Activated gamma-delta T cell treated with Interleukin-2 at 50 U/mL for 16 hours (primary cell): ENCODE measurements at regions not wholly inside any gene's neighbourhood (a gene's known extent, or its start where the extent isn't known, plus 50 kb on each side); places are given as distances from the start of the nearest gene placed in this dataset.

Experiments used
- DNase-seq: peaks from one replicate; pipeline ENCODE4 v3.0.0-alpha.2; 2020

GRCh38 chr20:39523405-39523804 lies 561.3 kb downstream of the DHX35 start:
- DNase-seq, result no peak

DNA sequence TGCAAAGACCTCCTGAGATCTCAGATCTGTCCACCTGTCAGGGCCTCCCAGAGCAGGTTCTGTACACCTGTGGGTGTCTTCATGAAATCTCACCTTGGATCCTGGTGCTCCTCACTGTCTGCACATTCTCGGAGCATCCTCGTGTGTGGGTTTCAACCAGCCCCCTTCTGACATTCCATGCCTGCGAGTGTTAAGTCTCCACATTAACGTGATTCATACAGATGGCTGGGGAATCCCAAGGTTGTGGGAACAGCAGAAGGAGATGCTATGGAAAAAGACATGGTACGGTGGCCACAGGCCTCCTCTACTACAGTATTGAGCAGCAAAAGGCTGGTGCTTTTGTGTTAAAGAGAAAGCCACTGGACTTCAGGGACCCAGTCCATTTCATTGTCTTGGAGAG lies 556.5 kb downstream of the DHX35 start:
- no peak for DNase-seq

GRCh38 chr20:39516964-39517363 lies 554.8 kb downstream of the DHX35 start:
- no peak for DNase-seq

DNA sequence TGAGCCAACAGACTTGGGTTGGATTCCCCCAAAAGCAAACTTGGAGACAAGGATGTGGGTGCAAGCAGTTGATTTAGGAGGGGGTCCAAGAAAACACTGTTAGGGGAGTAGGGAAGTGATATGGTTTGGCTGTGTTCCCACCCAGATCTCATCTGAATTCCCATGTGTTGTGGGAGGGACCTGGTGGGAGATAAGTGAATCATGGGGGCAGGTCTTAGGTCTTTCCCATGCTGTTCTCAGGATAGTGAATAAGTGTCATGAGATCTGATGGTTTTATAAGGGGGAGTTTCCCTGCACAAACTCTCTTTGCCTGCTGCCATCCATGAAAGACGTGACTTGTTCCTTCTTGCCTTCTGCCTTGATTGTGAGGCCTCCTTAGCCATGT lies 542.6 kb downstream of the DHX35 start:
- no peak for DNase-seq

DNA sequence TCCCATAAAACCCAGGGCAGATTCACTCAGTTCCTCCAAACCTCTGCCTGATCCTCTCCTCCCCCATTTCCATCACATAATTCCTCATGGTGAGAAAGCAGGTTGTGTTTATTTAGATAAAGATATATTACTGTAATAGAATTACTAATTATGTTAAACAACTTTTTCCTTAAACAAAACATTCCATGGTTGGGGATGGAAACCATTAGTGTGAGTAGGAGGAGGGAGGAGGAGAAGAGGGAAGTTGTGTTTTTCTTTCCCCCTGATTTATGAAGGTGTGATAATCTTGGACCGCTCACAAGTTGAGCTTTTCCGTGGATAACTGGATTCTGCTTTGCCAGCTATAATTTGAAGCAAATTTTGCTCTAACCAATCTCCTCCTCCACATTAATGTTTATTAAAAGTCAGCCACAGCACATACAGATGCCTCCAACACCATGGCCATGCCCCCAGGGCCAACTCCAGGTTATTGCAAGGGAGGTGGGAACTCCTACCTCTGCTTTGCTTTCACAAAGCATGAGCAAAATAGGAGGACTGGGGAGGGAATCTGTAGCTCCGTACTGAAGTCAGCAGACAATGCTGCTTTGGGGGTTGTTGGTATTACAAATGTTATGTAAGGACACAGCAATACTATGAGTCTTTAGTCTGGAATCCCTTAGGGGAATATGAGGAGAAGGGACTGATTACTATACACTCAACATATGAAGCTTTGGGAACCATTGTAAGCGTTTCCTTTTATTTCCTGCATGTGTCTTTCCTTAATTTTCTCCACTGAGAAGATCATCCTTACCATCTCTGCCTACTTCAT lies 542.0 kb downstream of the DHX35 start:
- DNase-seq, result no peak

GRCh38 chr20:39492223-39492797 lies 530.2 kb downstream of the DHX35 start:
- DNase-seq, result no peak

DNA sequence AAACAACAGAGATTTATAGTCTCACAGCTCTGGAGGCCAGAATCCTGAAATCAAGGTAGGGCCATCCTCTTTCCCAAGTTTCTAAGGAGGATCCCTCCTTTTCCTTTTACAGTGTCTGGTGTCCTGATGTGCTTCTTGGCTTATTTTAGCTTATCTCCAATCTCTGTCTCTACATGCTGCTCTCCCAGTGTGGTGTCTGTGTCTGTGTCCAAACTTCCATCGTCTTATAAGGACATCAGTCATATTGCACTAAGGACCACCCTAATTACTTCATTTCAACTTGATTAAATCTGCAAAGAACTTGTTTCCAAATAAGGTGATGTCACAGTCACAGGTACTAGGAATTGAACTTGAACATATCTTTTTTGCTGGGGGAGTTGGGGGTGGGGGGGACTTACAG lies 529.6 kb downstream of the DHX35 start:
- no peak for DNase-seq

GRCh38 chr20:39489986-39490560 lies 527.9 kb downstream of the DHX35 start:
- DNase-seq, result no peak

DNA sequence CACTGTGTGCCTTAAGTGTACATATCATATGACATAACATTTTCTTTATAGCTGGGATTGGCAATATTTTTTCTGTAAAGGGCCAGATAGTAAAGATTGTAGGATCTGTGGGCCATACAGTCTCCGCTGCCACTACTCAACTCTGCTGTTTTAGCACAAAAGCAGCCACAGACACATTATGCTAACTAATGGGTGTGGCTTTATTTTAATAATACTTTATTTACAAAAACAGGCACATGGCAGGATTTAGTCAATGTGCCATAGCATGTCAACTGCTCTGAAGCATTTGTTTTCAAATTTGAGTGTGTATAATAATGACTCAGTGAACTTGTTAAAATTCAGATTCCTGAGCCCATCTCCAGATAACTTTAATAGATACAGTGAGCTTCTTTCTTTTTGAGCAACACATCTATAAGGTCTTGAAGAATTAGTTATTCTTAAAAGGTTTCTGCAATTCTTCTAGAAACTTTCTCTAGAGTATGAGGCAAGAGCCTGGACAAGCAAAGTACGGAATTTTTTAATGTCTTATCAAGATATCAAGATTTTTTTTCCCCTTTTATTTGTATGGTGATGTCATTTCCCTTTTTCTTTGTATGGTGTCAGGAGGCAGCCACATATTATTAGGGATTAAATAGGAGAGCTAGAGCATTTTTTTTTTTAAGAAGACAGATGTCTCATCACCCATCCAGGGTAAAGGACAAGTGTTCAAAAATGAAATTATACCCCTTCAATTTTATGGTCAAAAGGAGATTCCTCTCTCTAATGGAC lies 518.3 kb downstream of the DHX35 start:
- no peak for DNase-seq

DNA sequence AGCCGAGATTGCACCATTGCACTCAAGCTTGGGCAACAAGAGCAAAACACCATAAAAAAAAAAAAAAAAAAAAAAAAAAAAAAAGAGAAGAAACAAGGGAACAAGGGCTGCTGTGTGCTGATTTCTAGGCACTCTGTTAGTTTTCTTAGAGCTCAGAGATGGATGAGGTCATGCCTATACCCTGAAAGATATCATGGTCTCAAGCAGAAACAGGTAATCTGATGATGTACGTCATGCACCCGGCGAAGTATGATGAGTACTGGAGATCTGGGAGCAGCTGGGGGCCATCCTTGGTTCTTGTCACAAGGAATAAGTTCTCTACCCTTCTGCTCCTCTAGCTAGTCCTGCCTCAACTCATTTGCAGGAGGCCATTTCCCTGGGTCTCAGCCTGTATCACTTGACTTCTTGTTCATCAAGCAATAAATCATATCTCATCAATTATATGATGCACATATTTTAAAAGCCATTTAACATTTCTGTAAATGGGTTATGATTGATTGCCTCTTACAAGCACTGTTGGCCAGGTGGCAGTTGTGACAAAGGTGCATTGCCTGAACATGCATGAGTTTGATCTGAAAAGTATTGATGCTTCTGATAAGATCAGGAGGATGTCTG lies 517.2 kb downstream of the DHX35 start:
- DNase-seq, result no peak

DNA sequence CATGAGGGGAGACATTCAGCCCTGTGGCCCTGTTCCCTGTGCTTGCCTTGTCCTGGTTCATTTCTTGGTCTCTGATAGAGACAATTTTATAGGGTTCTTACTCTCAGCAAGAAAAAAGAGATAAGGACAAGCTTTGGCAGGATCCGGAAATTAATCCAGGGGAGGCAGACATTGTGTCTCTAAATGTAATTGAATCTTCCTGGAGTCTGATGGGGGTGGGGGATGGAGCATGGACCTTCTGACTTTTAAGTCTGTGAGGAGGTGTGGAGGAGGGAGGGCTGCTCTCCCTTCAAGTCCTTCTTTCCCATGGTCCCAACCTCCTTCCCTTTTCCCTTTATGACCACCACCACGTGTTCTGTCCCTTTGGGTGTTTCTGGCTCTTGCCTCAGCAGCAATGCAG lies 512.7 kb downstream of the DHX35 start:
- no peak for DNase-seq

GRCh38 chr20:39473536-39473935 lies 511.4 kb downstream of the DHX35 start:
- no peak for DNase-seq

GRCh38 chr20:39468703-39469102 lies 506.6 kb downstream of the DHX35 start:
- DNase-seq, result no peak

GRCh38 chr20:39464238-39464637 lies 502.1 kb downstream of the DHX35 start:
- DNase-seq, result no peak

GRCh38 chr20:39462416-39462945 lies 500.3 kb downstream of the DHX35 start:
- DNase-seq, result no peak

DNA sequence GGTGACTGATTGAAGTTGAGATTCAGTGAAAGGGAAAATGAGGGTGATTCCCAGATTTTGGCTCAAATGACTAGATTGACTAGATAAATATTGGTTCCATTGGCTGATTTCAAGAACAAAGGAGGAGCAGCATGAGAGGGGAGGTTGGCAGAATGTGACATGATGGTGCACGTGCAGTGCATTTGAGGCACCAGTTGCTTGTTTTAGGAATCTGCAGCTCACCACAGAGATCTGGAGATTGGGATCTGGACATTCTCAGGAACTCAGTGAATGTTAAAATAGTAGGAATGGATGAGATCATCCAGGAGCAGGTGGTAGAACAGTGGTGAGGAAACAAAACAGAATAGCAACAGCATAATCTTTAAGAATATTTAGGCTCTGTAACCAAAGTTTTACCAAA lies 496.3 kb downstream of the DHX35 start:
- no peak for DNase-seq

- DNase-seq, result no peak
Measured at GRCh38 chr20:39453890-39454289, 491.7 kb downstream of the DHX35 start.

GRCh38 chr20:39452583-39453340 lies 490.6 kb downstream of the DHX35 start:
- no peak for DNase-seq

DNA sequence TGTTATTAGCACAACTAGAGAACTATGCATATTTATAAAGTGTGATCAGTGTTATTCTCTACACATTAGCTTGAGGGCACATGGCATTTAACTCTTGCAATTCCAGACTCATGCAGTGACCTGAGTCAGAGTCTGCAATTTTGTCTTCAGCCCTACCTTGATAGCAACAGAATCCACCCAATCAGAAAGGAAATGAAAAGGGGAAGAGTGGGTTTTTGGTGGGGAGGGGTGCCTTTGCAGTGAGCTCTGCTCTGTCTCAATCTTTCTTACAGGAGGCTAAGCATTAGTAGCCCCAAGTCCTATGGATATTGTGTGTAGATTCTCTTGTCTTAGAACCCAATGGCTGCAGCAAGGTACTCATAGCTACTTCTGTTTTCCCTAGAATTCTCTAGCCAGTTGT lies 489.2 kb downstream of the DHX35 start:
- no peak for DNase-seq

GRCh38 chr20:39446397-39446796 lies 484.3 kb downstream of the DHX35 start:
- DNase-seq, result no peak

GRCh38 chr20:39445095-39445494 lies 483.0 kb downstream of the DHX35 start:
- DNase-seq, result no peak

DNA sequence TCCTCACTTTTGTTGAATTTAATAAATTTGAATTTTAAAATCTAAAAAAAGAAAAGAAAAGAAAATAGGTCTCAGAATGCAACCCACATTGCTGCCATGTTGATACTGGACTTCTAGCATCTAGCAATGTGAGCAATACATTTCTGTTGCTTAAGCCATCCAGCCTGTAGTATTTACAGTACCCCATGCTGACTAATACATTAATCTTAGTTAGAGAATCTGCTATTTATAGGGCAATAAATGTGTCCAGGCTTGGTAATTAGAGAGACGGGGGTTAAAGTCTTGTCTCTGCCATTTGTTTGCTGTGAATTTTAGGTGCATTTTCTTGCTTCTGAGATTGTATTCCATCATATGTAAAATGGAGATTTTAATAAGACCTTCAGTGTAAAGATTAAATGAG lies 471.3 kb downstream of the DHX35 start:
- no peak for DNase-seq
